HG02610 (cell line): ENCODE measurements at regions not wholly inside any gene's neighbourhood (a gene's known extent, or its start where the extent isn't known, plus 50 kb on each side); places are given as distances from the start of the nearest gene placed in this dataset.
"Not testable (repeated sequence)": the region's sequence is repeated elsewhere in the genome, so short reads cannot be mapped to it uniquely, and the experiment has no call there.

Experiments used
- ATAC-seq: cut with Tn5 transposase; IDR thresholded peaks from one replicate; pipeline ENCODE4 v1.9.1; 2021; ENCODE audit warnings: mild to moderate bottlenecking, moderate library complexity; ENCODE audit not compliant: unreplicated experiment

- ATAC-seq: not testable (repeated sequence)
These were observed 51.7 kb downstream of the PPIAL4C start for GRCh38 chr1:149635290-149635899.

GRCh38 chr1:149636286-149637122 is 52.9 kb downstream of the PPIAL4C start:
- ATAC-seq: peak; percentile 86

- not testable (repeated sequence) for ATAC-seq
These were observed 54.8 kb downstream of the PPIAL4C start for GRCh38 chr1:149638481-149638880.

DNA sequence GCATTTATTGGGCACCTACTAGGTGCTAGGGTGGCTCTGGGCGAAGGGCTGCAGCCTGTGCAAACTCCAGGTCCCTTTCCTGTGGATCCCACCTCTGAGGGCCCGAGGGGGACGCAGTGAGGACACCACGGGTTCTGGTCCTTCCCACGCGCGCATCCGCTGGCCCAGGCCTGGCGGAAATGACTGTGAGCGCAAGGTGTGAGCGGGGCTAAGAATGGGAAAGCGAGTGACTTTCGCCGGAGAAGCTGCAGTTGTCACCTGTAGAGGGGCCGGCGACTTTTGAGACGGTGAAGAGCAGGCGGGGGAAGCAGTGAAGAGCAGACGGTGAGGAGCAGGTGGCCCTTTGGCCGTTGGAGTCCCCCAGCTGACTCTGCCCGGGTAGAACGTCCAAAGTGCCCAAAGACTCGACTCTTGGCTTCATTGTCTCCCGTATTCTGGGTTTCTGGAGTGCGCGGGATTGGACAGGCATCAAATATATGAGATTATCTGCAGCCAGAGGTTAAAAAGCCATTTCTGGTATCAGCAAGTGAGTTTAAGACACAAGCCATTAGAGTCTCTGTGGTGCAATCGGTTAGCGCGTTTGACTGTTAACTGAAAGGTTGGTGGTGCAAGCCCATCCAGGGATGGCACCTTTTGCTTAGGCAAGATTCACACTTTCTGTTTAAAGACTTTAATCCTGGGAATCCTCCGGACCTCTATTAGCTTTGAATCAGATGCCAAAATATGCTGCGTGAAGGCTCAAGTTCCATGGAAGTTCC is 55.4 kb downstream of the PPIAL4C start:
- not testable (repeated sequence) for ATAC-seq

GRCh38 chr1:149641179-149641578 is 57.5 kb downstream of the PPIAL4C start:
- ATAC-seq: not testable (repeated sequence)

DNA sequence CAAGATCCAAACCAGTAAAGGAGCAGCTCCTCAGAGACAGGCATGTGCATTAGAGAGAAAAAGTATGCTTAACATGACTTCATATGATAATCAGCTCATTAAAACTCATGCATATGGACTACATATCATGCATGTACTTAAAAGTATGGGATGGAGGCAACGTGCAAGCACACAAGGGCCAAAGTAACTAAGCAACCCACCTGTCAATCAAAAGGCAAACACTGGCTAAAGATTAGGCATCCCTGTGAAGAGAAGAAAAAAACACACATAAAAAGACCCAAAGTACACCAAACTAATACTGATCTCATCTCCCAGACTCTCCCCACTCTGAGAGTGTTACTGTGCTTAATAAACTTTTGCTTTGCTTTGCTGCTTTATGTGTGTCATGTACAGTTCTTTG is 61.2 kb downstream of the PPIAL4C start:
- ATAC-seq: not testable (repeated sequence)

DNA sequence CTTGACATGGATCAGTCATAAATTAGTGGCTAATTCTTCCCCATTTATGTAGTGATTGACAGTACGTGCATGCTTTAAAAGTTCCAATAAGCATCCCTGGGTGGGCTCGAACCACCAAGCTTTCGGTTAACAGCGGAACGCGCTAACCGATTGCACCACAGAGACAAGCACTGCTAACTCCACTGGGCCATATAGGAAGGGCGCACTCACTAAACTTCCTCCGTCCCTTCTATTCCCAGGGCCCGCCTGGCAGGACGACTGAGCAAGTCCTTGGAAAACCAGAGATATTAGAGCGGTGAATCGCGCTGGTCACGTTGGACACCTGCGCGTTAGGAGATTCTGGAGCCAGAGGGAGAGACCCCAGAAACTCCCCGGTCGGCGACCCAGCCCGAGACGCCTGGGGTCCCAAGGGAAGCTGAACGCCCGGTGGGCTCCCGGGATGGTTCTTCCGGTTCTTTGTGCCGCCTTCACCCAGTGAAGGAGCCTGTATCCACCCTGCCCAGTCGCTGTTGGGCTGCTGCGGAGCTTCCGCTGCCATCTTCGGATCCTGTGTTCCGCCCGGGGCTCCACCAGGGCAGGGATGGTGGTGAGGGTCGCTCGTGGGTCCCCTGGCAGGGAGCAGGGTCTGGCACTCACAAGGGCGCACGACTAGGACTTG is 62.8 kb downstream of the PPIAL4C start:
- not testable (repeated sequence) for ATAC-seq

DNA sequence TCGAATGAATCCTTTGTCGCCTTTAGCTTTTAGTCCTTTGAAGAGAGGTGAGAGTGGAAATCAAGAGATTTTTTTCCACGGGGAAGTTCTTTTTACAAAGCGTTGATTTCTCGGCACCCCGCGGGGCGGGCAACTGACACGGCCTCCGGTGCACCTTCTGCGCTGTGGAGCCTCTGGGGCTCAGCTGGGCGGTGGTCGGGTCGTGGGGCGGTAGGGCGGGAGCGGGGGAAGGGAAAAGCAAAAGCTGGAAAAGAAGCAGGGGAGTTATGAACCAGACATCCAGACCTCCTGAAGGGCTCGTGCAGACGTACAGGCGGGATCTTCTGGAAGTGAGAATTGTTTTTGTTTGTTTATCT is 63.3 kb downstream of the PPIAL4C start:
- ATAC-seq: not testable (repeated sequence)

DNA sequence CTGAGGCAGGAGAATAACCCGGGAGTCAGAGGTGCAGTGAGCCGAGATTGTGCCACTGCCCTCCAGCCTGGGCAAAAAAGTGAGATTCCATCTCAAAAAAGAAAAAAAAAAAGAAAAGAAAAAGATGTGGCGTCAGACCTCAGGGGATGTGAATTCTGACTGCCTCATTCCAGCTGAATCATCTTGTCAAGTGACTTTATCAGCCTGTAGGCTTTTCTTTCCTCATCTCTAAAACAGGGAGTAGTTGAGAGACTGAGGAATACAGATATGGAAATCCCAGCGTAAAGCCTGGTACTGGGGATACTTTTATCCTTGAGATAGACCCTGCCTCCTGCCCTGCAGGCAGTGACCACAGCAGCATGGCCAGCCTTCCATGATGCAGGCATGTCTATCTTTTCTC is 74.1 kb downstream of the PPIAL4C start:
- not testable (repeated sequence) for ATAC-seq

DNA sequence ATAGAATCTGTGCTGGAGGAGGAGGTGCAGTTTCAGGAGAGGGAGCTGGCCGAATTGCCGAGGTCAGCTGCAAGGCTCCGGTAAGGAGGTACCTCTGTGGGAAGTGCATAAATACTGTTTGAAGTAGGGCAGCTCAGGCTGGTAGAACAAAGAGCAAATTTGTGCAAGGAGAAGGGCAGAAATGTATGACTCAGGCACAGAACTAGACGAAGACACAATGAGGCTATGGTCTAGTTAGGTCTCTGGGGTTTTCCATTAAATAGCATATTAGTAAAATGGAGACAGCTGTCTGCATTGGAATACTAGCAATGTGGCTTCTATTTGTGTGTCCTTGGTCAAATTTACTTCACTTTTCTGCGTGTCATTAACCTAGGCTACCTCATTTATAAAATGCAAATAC is 74.5 kb downstream of the PPIAL4C start:
- ATAC-seq: not testable (repeated sequence)

DNA sequence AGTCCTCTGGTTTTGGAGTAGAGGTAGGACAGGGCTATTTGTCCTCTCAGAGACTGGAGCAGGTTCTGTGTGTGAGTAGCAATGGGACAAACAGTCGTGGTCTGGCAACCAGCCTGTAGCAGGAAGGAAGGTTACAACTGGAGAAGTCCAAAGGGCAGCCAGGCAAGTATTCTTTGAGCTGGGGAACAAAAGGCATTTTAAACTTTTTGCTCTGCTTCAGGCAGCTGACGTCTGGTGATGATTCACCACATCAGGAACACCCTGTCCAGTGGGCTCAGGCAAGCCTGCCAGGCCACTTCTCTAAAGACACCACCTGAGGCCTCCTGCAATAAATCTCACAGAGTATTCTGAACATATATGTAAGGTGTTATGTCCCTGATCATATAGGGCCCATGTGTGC is 81.0 kb downstream of the PPIAL4C start:
- not testable (repeated sequence) for ATAC-seq

DNA sequence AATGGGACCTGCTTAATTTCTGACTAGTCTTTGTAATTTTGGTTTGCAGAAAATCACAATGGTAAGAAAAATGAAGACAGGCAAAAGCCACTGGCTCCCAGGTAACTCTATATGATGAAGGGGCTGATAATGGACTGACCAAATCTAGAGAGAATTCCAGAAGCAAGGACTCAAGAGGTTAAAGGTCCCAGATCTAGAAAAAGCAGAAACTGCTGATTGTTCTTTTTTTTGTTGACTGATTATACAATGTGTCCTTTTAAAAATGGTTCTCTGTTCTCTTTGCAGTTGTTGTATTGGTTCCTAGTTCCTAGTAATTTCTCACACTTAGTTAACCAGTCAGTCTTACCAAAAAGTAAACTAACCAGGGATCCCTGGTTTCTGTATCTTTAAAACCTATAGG is 81.4 kb downstream of the PPIAL4C start:
- ATAC-seq: not testable (repeated sequence)

GRCh38 chr1:149665528-149665927 is 81.9 kb downstream of the PPIAL4C start:
- not testable (repeated sequence) for ATAC-seq

- ATAC-seq: not testable (repeated sequence)
These were observed 89.7 kb downstream of the PPIAL4C start for GRCh38 chr1:149673231-149673909.

- not testable (repeated sequence) for ATAC-seq
These were observed 91.3 kb downstream of the PPIAL4C start for GRCh38 chr1:149674921-149675320.

DNA sequence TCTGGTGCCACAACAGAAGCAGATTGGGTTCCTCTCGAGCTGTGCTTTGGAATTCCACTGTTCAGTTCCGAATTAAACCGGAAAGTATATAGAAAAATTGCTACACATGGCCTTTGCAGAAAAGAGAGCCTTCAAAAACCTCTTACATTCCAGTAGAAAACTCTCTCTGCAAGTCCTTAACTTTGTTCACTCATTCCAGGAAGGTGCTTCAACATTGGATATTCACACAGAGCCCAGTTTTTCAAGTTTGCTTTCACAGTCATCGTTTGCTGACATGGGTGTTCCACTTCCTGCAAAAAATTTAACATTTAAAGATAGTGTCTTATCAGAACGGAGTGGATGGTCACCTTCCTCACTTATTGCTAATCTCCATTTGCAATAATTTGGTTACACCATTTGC is 93.7 kb downstream of the PPIAL4C start:
- ATAC-seq: not testable (repeated sequence)

DNA sequence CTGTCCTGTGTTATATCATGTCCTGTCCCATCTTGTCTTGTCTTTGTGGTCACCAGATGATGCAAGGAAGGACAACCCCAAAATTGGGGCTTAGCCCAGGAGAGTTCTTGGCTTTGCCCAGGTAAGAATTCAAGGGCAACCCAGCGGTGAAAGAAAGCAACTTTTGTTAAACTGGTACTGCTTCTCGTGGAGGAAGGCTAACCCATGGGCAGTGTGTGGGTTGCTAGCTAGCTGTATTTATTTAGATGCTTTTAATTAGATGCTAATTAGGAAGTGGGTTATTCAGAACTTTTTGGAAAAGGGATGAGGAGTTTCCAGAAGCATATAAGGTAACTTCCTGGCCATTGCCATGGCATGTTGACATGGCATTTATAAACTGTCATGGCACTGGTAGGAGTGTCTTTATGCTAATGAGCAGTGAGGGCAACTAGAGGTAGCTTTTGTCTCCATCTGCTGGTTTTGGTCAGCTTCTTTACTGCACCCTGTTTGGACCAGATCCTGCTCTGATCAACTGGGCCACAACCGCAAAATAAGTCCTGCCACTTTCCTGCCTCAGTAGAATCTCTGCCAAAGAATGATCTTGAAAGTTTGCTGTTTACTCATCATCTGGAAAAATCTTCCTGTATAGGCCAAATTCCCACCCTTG is 95.8 kb upstream of the FCGR1A start:
- not testable (repeated sequence) for ATAC-seq

GRCh38 chr1:149691399-149691798 is 91.1 kb upstream of the FCGR1A start:
- ATAC-seq: not testable (repeated sequence)

GRCh38 chr1:149692804-149693539 is 89.5 kb upstream of the FCGR1A start:
- not testable (repeated sequence) for ATAC-seq
